AG04449 (cell line): ENCODE measurements at regions not wholly inside any gene's neighbourhood (a gene's known extent, or its start where the extent isn't known, plus 50 kb on each side); places are given as distances from the start of the nearest gene placed in this dataset.

Experiments
- CTCF ChIA-PET: fragments of 350-600 bp; formaldehyde crosslinking; extraction: SDS; loops from one replicate; lab custom pipeline; 2021; ENCODE audit warnings: antibody characterized with exemption; lab: Yijun Ruan, JAX
- POLR2A ChIA-PET: fragments of 400-600, 350-600 bp; formaldehyde crosslinking; extraction: SDS; loops from one replicate; lab custom pipeline; 2020; ENCODE audit warnings: antibody characterized with exemption, inconsistent platforms; lab: Yijun Ruan, JAX
- DNase-seq: peaks from one replicate; pipeline ENCODE4 v3.0.0-alpha.2; 2010; ENCODE audit warnings: low read depth, low spot score
- H3K4me3 ChIP-seq: 2 replicates; pipeline ENCODE4 v1.5.1; 2011; ENCODE audit warnings: low read depth, mild to moderate bottlenecking, control low read depth, low read length
- TF ChIP-seq, protein P1 (sequence below): IDR thresholded peaks from one replicate; pipeline ENCODE4 v1.5.1; 2011; ENCODE audit warnings: mild to moderate bottlenecking, moderate library complexity, low read length, control low read depth, inconsistent platforms; ENCODE audit not compliant: insufficient read depth; ENCODE audit errors: missing control alignments

- DNase-seq = no peak
- ChIA-PET POLR2A (no interaction called here), CTCF (interaction anchor here (0.9 kb wide), 1 partner anchor 325 kb away, joined by 3 read pairs; no protein-coding TSS in a partner anchor)
- no peak overlapping the region for H3K4me3 ChIP-seq
- TF ChIP-seq, protein P1, sequence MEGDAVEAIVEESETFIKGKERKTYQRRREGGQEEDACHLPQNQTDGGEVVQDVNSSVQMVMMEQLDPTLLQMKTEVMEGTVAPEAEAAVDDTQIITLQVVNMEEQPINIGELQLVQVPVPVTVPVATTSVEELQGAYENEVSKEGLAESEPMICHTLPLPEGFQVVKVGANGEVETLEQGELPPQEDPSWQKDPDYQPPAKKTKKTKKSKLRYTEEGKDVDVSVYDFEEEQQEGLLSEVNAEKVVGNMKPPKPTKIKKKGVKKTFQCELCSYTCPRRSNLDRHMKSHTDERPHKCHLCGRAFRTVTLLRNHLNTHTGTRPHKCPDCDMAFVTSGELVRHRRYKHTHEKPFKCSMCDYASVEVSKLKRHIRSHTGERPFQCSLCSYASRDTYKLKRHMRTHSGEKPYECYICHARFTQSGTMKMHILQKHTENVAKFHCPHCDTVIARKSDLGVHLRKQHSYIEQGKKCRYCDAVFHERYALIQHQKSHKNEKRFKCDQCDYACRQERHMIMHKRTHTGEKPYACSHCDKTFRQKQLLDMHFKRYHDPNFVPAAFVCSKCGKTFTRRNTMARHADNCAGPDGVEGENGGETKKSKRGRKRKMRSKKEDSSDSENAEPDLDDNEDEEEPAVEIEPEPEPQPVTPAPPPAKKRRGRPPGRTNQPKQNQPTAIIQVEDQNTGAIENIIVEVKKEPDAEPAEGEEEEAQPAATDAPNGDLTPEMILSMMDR = no peak
These were observed 177.9 kb downstream of the PHLDA1 start for GRCh38 chr12:75853626-75854025.

- CTCF ChIA-PET = interaction anchor here (1.2 kb wide), 1 partner anchor 14 kb away, joined by 4 read pairs; no protein-coding TSS in a partner anchor
- TF ChIP-seq, protein P1 = no peak
- POLR2A ChIA-PET = no interaction called here
- DNase-seq = no peak
- no peak overlapping the region for H3K4me3 ChIP-seq
These were observed 178.6 kb downstream of the PHLDA1 start for GRCh38 chr12:75852956-75853355.

GRCh38 chr12:75852143-75852542 is 179.4 kb downstream of the PHLDA1 start:
- ChIA-PET CTCF (interaction anchor here (1.2 kb wide), 1 partner anchor 13 kb away, joined by 4 read pairs; no protein-coding TSS in a partner anchor), POLR2A (no interaction called here)
- no peak overlapping the region for H3K4me3 ChIP-seq
- no peak for DNase-seq
- TF ChIP-seq, protein P1 = no peak

- DNase-seq = no peak
- TF ChIP-seq, protein P1 = no peak
- ChIA-PET CTCF (no interaction called here), POLR2A (no interaction called here)
- H3K4me3 ChIP-seq = no peak overlapping the region
These were observed 180.7 kb downstream of the PHLDA1 start for GRCh38 chr12:75850721-75851462.

DNA sequence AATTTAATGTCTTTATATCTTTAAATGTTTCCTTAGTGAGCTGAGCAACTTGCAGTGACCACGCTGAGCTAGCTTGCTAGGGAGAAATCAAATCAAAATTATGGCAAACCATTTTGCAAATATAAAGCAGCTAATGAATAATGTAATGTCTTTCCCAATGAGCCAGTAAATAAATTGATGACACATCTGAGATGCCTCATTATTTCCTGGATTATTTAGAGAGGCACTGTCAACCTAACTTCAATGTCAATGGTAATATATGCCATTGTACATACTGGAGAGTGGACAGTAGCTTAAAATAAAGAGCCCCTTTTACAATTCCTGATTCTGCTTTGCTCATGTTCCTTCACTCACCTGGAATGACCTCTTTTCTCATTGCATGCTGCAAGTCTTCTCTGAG is 182.6 kb downstream of the PHLDA1 start:
- DNase-seq = no peak

DNA sequence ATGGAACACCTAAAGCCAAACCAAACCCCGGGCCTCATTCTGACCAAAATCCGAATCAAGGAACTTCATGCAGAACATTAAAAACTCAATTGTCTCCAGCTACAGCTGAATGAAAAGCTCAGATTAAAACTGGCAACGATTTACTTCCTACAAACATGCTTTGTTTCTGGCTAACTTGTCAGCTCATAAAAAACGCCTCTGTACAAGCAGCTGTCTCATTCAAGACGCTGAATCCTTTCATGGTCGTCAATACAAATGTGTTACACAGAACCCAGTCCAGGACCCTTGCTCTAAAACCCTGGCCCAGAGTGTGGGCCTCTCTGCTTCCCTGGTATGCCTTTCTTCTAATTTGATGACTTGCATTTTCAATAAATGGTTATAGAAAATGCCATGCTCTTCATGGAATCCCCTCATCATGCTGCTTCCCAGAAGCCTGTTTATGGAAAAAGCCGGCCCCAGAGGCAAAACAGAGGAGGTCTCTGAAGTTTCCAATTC is 183.1 kb downstream of the PHLDA1 start:
- ChIA-PET POLR2A (interaction anchor here (1.9 kb wide), 1 partner anchor 184 kb away, joined by 9 read pairs; the partner anchor contains the start of gene PHLDA1), CTCF (no interaction called here)
- no peak for DNase-seq
- TF ChIP-seq, protein P1 = no peak
- H3K4me3 ChIP-seq = no peak overlapping the region

More for the DNA sequence above, 182.6 kb downstream of the PHLDA1 start:
- TF ChIP-seq, protein P1 = no peak
- ChIA-PET CTCF (no interaction called here), POLR2A (interaction anchor here (1.9 kb wide), 1 partner anchor 183 kb away, joined by 9 read pairs; the partner anchor contains the start of gene PHLDA1)
- no peak overlapping the region for H3K4me3 ChIP-seq
